Right lobe of liver (tissue), 4 donors: ENCODE measurements at regions not wholly inside any gene's neighbourhood (a gene's known extent, or its start where the extent isn't known, plus 50 kb on each side); places are given as distances from the start of the nearest gene placed in this dataset.

Source experiments
- CTCF ChIP-seq, 4 donors: fragments of 200-600 bp in 3 of 4; fragments of 450-650 bp in 1 of 4; IDR thresholded peaks; one replicate each; pipeline versions ENCODE4 v1.5.1 to v1.8.0; 2016 to 2022; ENCODE audit warnings: antibody characterized with exemption in 4 of 4, mild to moderate bottlenecking in 2 of 4
- POLR2A ChIP-seq: fragments of 450-650 bp; IDR thresholded peaks from one replicate; pipeline ENCODE4 v1.6.1; 2017; ENCODE audit warnings: antibody characterized with exemption, mild to moderate bottlenecking
- donor health status: DM: no; HTN: no; CAD: no.
- donor health status: DM: no; HTN: no; CAD: no.
- donor health status: DM: no; HTN: yes; CAD: no.

DNA sequence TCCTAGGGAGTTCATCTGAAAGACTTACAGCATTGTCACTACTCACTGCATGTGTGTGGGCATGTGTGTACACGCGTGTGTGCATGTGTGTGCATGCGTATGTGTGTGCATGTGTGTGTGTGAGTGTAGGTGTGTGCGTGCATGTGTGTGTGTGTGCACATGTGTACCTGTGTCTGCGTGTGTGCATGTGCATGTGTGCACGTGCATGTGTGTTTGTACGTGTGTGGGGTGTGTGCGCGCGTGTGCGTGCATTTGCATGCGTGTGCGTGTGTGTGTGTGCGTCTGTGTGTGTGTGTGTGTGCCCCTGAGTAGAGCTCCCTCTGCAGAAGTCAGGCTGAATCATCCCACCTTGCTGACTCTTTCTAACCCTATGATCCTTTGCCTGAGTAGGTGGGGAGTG, 114.8 kb upstream of the RBFOX1 start:
- TF ChIP-seq CTCF (IDR thresholded peaks at IDR 0.05) (no peak), POLR2A (no peak)
